Transverse colon (tissue), 4 donors: ENCODE measurements at regions not wholly inside any gene's neighbourhood (a gene's known extent, or its start where the extent isn't known, plus 50 kb on each side); places are given as distances from the start of the nearest gene placed in this dataset.
A peak's percentile ranks its signal among the peaks of the same experiment; 100 is the strongest.

Experiments used
- DNase-seq: peaks from one replicate; pipeline ENCODE4 v3.0.0-alpha.2; 2019
- H3K27ac ChIP-seq, 4 donors: fragments of 200-600 bp; sonication (generic); 2 replicates each; pipeline ENCODE4 v1.5.1; 2016 to 2018; ENCODE audit warnings: inconsistent platforms in 4 of 4
- H3K27me3 ChIP-seq: fragments of 200-600 bp; sonication (generic); 2 replicates; pipeline ENCODE4 v1.5.1; 2017; ENCODE audit warnings: inconsistent platforms
- H3K36me3 ChIP-seq, 4 donors: fragments of 200-600 bp; sonication (generic); 2 replicates each; pipeline ENCODE4 v1.5.1; 2017 to 2019; ENCODE audit warnings: inconsistent platforms in 4 of 4
- H3K4me1 ChIP-seq, 4 donors: fragments of 200-600 bp; sonication (generic); 2 replicates each; pipeline ENCODE4 v1.5.1; 2017 to 2020; ENCODE audit warnings: inconsistent platforms in 4 of 4
- H3K4me3 ChIP-seq, 4 donors: fragments of 200-600 bp; sonication (generic); 1 replicate in 1 of 4; 2 replicates in 3 of 4; pipeline versions ENCODE4 v1.5.1 to v1.6.1; 2017 to 2019; ENCODE audit warnings: inconsistent platforms in 4 of 4
- H3K9me3 ChIP-seq, 2 donors: fragments of 200-600 bp; sonication (generic); 2 replicates each; pipeline ENCODE4 v1.5.1; 2017 to 2019; ENCODE audit warnings: inconsistent platforms in 2 of 2
- EP300 ChIP-seq: sonication (generic); formaldehyde crosslinking; IDR thresholded peaks from one replicate; pipeline ENCODE4 v1.6.1; 2017; ENCODE audit warnings: antibody characterized with exemption, low read depth
- POLR2A ChIP-seq: fragments of 450-650 bp; IDR thresholded peaks from one replicate; pipeline ENCODE4 v1.6.1; 2016; ENCODE audit warnings: antibody characterized with exemption, mild to moderate bottlenecking, moderate library complexity
- POLR2AphosphoS5 ChIP-seq, 3 donors: sonication (generic); formaldehyde crosslinking; IDR thresholded peaks; one replicate each; pipeline ENCODE4 v1.6.1; 2016; ENCODE audit warnings: antibody characterized with exemption in 3 of 3
- WGBS, 2 donors: methylation state at CpG; one replicate each; pipeline ENCODE4 v1.1.5; 2018; ENCODE audit warnings: low coverage in 1 of 2; 5-methylcytosine and 5-hydroxymethylcytosine counted together
- in situ Hi-C, 4 donors: fragments of 200-750 bp; cut with MboI; loops; one replicate each; pipeline versions ENCODE4 v1.15.0 to v1.15.1; 2017; ENCODE audit warnings: low sequenced_read_pairs in 3 of 4, low pct_ligation_motif_present in 1 of 4, low pct_unique_long_range_greater_than_20kb in 1 of 4
- intact Hi-C: fragments of 100-400 bp; cut with DNase I; formaldehyde crosslinking; loops from one replicate; pipeline ENCODE4 v1.15.1; 2023; ENCODE audit warnings: low total_unique reads
- TF ChIP-seq, protein P1 (sequence below), 5 experiments: fragments of 200-600 bp in 3 of 5; fragments of 450-650 bp in 2 of 5; sonication (generic) in 3 of 5; IDR thresholded peaks; 1 replicate in 2 of 5; 2 replicates in 3 of 5; pipeline ENCODE4 v1.5.1; 2016 to 2017; ENCODE audit warnings: antibody characterized with exemption in 5 of 5, inconsistent platforms in 3 of 5, mild to moderate bottlenecking in 2 of 5, moderate library complexity in 1 of 5

DNA sequence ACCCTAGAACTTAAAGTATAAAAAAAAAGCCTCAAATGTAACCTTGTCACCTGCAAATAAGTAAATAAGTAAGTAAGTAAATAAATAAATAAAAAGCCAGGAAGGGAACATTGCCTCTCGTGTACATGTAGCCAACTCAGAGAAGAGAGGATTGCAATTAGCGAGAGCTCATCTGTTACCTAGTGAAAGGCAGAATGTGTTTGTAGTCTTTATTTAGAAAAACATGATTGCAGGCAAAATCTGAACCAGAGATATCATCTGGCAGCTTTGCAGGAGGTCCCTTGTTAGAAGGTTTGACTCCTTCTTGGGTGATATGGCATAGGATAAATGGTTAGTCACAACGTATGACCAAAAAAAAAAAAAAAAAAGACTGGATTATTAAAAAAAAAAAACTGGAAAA is 71.6 kb upstream of the SYN2 start:
- TF ChIP-seq, protein P1, sequence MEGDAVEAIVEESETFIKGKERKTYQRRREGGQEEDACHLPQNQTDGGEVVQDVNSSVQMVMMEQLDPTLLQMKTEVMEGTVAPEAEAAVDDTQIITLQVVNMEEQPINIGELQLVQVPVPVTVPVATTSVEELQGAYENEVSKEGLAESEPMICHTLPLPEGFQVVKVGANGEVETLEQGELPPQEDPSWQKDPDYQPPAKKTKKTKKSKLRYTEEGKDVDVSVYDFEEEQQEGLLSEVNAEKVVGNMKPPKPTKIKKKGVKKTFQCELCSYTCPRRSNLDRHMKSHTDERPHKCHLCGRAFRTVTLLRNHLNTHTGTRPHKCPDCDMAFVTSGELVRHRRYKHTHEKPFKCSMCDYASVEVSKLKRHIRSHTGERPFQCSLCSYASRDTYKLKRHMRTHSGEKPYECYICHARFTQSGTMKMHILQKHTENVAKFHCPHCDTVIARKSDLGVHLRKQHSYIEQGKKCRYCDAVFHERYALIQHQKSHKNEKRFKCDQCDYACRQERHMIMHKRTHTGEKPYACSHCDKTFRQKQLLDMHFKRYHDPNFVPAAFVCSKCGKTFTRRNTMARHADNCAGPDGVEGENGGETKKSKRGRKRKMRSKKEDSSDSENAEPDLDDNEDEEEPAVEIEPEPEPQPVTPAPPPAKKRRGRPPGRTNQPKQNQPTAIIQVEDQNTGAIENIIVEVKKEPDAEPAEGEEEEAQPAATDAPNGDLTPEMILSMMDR (IDR thresholded peaks at IDR 0.05) = no peak
- TF ChIP-seq POLR2AphosphoS5 (IDR thresholded peaks at IDR 0.05) (no peak), EP300 (no peak), POLR2A (no peak)
- Histone ChIP-seq H3K4me1 (no peaks in the 10 kb centered on the region), H3K27ac (no peak overlapping the region), H3K9me3 (no peaks in the 10 kb centered on the region), H3K4me3 (no peak overlapping the region), H3K36me3 (no peaks in the 10 kb centered on the region), H3K27me3 (no peaks in the 10 kb centered on the region)
- intact Hi-C loops (no loop called here), in situ Hi-C loops (no loop called here)
- DNase-seq = no peak
- 76 to 83% methylated on average over 3 of the region's 3 CpGs for WGBS, 2 donors

DNA sequence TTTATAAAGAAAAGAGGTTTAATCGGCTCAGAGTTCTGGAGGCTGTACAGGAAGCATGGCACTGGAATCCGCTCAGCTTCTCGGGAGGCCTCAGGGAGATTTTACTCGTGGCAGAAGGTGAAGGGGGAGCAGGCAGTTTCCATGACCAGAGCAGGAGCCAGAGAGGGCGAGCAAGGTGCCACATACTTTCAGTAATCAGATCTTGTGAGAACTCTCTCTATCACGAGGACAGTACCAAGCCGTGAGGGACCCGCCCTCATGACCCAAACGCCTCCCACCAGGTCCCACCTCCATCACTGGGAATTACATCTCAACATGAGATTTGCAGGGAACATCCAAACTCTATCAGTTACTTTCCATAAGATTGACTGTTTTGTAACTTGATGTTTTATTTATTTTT is 70.7 kb upstream of the SYN2 start:
- H3K36me3 ChIP-seq = no peaks in the 10 kb centered on the region
- no peaks in the 10 kb centered on the region for H3K27me3 ChIP-seq
- WGBS, 2 donors = 78% methylated on average over 9 of the region's 9 CpGs
- no peak overlapping the region for H3K4me3 ChIP-seq
- no peak overlapping the region for H3K27ac ChIP-seq
- intact Hi-C loops = no loop called here
- H3K4me1 ChIP-seq = no peaks in the 10 kb centered on the region
- H3K9me3 ChIP-seq = no peaks in the 10 kb centered on the region
- in situ Hi-C loops = no loop called here
- TF ChIP-seq POLR2A (no peak), POLR2AphosphoS5 (IDR thresholded peaks at IDR 0.05) (no peak), EP300 (no peak)
- TF ChIP-seq, protein P1 (IDR thresholded peaks at IDR 0.05) = no peak
- DNase-seq = no peak

DNA sequence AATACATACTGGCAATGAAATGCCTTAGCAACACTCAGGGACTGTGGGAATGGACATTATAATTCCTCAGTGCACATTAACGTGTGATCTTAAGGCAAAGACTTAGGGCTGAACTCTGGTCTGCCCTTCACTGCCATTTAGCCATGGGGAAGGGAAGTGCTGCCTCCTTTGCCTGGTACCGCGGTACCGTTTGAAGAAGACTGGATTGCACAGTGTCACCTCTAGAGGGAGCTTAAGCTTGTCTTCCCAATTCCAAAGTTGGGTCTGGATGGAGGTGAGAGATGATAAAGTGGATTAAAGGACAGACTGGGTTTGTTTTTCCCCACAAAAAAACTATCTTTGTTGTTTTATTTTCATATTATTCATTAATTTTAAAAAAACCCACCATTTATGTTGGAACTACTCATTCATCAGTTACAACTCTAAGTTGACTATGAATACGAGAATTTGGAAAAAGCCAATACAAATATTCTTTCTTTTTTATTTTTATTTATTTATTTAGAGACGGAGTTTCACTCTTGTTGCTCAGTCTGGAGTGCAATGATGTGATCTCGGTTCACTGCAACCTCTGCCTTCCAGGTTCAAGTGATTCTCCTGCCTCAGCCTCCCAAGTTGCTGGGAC is 60.0 kb upstream of the SYN2 start:
- WGBS, 2 donors = 26 to 33% methylated on average over 3 to 7 of the region's 7 CpGs
- in situ Hi-C loops (no loop called here), intact Hi-C loops (no loop called here)
- H3K27ac ChIP-seq = no peak overlapping the region
- H3K4me3 ChIP-seq = no peak overlapping the region
- no peaks in the 10 kb centered on the region for H3K9me3 ChIP-seq
- TF ChIP-seq, protein P1 (IDR thresholded peaks at IDR 0.05) = peak; percentile 40 to 61 (median 58)
- TF ChIP-seq POLR2AphosphoS5 (IDR thresholded peaks at IDR 0.05) = no peak
- H3K4me1 ChIP-seq = no peaks in the 10 kb centered on the region
- no peaks in the 10 kb centered on the region for H3K27me3 ChIP-seq
- H3K36me3 ChIP-seq = no peaks in the 10 kb centered on the region
- peak; percentile 11 for DNase-seq

DNA sequence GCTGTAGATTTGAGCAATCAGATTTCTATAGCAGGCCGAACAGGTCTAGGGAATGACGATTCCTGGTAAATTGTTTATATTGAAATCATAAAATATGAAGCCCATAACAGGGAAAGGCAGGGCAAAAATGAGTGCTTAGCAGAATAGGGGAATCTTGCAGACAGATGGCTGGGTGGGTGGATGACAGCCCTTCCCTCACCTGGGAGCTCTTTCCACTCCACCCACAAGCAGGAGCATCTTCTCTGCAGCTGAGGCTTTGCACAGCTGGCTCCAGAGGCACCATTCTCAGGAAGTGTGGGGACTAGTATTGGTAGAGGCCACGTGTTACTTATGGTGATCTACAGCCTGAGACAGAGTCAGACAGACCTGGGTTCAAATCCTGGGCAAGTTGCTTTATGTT is 55.9 kb upstream of the SYN2 start:
- no peak overlapping the region for H3K4me3 ChIP-seq
- WGBS, 2 donors = 47% methylated on average over 3 of the region's 3 CpGs; no CpG with 5 or more reads in 1 of the 2 donors
- H3K9me3 ChIP-seq = no peaks in the 10 kb centered on the region
- intact Hi-C loops (no loop called here), in situ Hi-C loops (no loop called here)
- H3K36me3 ChIP-seq = no peaks in the 10 kb centered on the region
- no peaks in the 10 kb centered on the region for H3K27me3 ChIP-seq
- no peak overlapping the region for H3K27ac ChIP-seq
- TF ChIP-seq POLR2AphosphoS5 (IDR thresholded peaks at IDR 0.05) (no peak), POLR2A (no peak), EP300 (no peak)
- TF ChIP-seq, protein P1 (IDR thresholded peaks at IDR 0.05) = no peak
- DNase-seq = no peak
- peaks cover 0 to 11% (median 0%) of the 10 kb centered on the region in 4 donors for H3K4me1 ChIP-seq
